IPS DF 4.7 (cell line): ENCODE measurements at regions not wholly inside any gene's neighbourhood (a gene's known extent, or its start where the extent isn't known, plus 50 kb on each side); places are given as distances from the start of the nearest gene placed in this dataset.

Experiments used
- DNase-seq: peaks from one replicate; pipeline ENCODE4 v3.0.0-alpha.2; 2013; ENCODE audit warnings: low spot score; ENCODE audit errors: extremely low read depth

GRCh38 chr5:158484150-158484549 lies 615.6 kb downstream of the EBF1 start:
- no peak for DNase-seq

GRCh38 chr5:158483281-158483860 lies 616.3 kb downstream of the EBF1 start:
- DNase-seq, result no peak

GRCh38 chr5:158482125-158482524 lies 617.6 kb downstream of the EBF1 start:
- no peak for DNase-seq

- no peak for DNase-seq
These were observed 619.2 kb upstream of the CLINT1 start for GRCh38 chr5:158478139-158478538.

- no peak for DNase-seq
These were observed 618.3 kb upstream of the CLINT1 start for GRCh38 chr5:158477214-158477613.

- DNase-seq, result no peak
These were observed 614.2 kb upstream of the CLINT1 start for GRCh38 chr5:158473016-158473635.

- DNase-seq, result no peak
These were observed 612.6 kb upstream of the CLINT1 start for GRCh38 chr5:158471535-158471924.

- no peak for DNase-seq
These were observed 612.0 kb upstream of the CLINT1 start for GRCh38 chr5:158470764-158471534.

- no peak for DNase-seq
These were observed 609.5 kb upstream of the CLINT1 start for GRCh38 chr5:158468444-158468843.

- DNase-seq, result no peak
These were observed 607.2 kb upstream of the CLINT1 start for GRCh38 chr5:158466191-158466590.

- no peak for DNase-seq
These were observed 606.4 kb upstream of the CLINT1 start for GRCh38 chr5:158465086-158465972.

- no peak for DNase-seq
These were observed 605.4 kb upstream of the CLINT1 start for GRCh38 chr5:158464383-158464782.

- no peak for DNase-seq
These were observed 605.0 kb upstream of the CLINT1 start for GRCh38 chr5:158463938-158464337.

- DNase-seq, result no peak
These were observed 604.2 kb upstream of the CLINT1 start for GRCh38 chr5:158463188-158463587.

GRCh38 chr5:158462349-158463114 lies 603.6 kb upstream of the CLINT1 start:
- no peak for DNase-seq

GRCh38 chr5:158461240-158461854 lies 602.4 kb upstream of the CLINT1 start:
- no peak for DNase-seq

GRCh38 chr5:158458086-158458485 lies 599.1 kb upstream of the CLINT1 start:
- DNase-seq, result no peak

- DNase-seq, result no peak
These were observed 597.8 kb upstream of the CLINT1 start for GRCh38 chr5:158456756-158457155.

GRCh38 chr5:158456241-158456640 lies 597.3 kb upstream of the CLINT1 start:
- DNase-seq, result no peak

GRCh38 chr5:158451993-158452672 lies 593.2 kb upstream of the CLINT1 start:
- DNase-seq, result no peak
